ENCODE measurements at regions not wholly inside any gene's neighbourhood (a gene's known extent, or its start where the extent isn't known, plus 50 kb on each side); places are given as distances from the start of the nearest gene placed in this dataset.

DNA sequence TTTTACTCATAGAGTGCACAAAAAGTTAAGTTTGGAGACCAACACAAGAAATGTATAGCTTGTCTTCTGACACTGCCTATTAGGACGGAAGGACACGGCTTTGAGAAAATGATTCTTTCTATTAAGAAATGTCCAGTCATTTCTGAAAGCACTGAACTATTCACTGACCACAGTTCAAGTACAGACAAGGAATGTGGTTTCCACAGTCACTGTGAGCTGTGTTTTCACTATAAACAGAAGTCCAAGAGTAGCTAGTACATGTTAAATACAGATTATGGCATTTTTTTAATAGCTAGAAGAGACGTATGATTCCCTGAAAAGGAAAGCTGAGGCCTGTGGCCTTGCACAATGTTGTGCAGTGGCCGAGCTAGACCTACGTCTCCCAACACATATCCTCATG is 115.1 kb upstream of the GPM6A start:
- no peak for ATAC-seq
- TF ChIP-seq, protein P1, sequence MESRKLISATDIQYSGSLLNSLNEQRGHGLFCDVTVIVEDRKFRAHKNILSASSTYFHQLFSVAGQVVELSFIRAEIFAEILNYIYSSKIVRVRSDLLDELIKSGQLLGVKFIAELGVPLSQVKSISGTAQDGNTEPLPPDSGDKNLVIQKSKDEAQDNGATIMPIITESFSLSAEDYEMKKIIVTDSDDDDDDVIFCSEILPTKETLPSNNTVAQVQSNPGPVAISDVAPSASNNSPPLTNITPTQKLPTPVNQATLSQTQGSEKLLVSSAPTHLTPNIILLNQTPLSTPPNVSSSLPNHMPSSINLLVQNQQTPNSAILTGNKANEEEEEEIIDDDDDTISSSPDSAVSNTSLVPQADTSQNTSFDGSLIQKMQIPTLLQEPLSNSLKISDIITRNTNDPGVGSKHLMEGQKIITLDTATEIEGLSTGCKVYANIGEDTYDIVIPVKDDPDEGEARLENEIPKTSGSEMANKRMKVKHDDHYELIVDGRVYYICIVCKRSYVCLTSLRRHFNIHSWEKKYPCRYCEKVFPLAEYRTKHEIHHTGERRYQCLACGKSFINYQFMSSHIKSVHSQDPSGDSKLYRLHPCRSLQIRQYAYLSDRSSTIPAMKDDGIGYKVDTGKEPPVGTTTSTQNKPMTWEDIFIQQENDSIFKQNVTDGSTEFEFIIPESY (IDR thresholded peaks at IDR 0.05; ENCODE audit: extremely low read depth, insufficient replicate concordance, low read length), result no peak
- TF ChIP-seq, protein P2, sequence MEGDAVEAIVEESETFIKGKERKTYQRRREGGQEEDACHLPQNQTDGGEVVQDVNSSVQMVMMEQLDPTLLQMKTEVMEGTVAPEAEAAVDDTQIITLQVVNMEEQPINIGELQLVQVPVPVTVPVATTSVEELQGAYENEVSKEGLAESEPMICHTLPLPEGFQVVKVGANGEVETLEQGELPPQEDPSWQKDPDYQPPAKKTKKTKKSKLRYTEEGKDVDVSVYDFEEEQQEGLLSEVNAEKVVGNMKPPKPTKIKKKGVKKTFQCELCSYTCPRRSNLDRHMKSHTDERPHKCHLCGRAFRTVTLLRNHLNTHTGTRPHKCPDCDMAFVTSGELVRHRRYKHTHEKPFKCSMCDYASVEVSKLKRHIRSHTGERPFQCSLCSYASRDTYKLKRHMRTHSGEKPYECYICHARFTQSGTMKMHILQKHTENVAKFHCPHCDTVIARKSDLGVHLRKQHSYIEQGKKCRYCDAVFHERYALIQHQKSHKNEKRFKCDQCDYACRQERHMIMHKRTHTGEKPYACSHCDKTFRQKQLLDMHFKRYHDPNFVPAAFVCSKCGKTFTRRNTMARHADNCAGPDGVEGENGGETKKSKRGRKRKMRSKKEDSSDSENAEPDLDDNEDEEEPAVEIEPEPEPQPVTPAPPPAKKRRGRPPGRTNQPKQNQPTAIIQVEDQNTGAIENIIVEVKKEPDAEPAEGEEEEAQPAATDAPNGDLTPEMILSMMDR (IDR thresholded peaks at IDR 0.05 in 2 of 3, conservative IDR thresholded peaks at IDR 0.05 in 1 of 3; ENCODE audit: borderline replicate concordance in 1 of 3, insufficient read depth in 1 of 3, low read depth in 2 of 3, low read length in 2 of 3), result no peak
- TF ChIP-seq CEBPB (IDR thresholded peaks at IDR 0.05; ENCODE audit: low read depth), result no peak
- no peak for TF ChIP-seq ZFX (IDR thresholded peaks at IDR 0.05)
- TF ChIP-seq CBX3 (IDR thresholded peaks at IDR 0.05; ENCODE audit: low read depth), result no peak
- no peak for TF ChIP-seq EZH2 (IDR thresholded peaks at IDR 0.05)
- TF ChIP-seq FOSL1 (IDR thresholded peaks at IDR 0.05; ENCODE audit: low read depth), result no peak
- TF ChIP-seq, protein P3, sequence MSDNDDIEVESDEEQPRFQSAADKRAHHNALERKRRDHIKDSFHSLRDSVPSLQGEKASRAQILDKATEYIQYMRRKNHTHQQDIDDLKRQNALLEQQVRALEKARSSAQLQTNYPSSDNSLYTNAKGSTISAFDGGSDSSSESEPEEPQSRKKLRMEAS (IDR thresholded peaks at IDR 0.05), result no peak
- RAD21 ChIA-PET (ENCODE audit: low non-redundant PET in 1 of 2, low total read pairs in 2 of 2, uncharacterized antibody in 2 of 2, unreplicated experiment in 2 of 2), result no interaction called here

More for the DNA sequence above, 115.1 kb upstream of the GPM6A start:
- no peaks in the 10 kb centered on the region for H3K36me3 ChIP-seq (ENCODE audit: control insufficient read depth in 1 of 2, insufficient read depth in 2 of 2, low read length in 2 of 2)
- H3K79me2 ChIP-seq (ENCODE audit: insufficient read depth, low read length), result no peaks in the 10 kb centered on the region
- intact Hi-C loops (cut with micrococcal nuclease), result no loop called here
- no peaks in the 10 kb centered on the region for H4K20me1 ChIP-seq (ENCODE audit: insufficient read depth)
- no peak overlapping the region for H3K27ac ChIP-seq (ENCODE audit: low read depth, low read length)
- no peak overlapping the region for H3K4me2 ChIP-seq (ENCODE audit: low read length)
- peaks cover 3% of the 10 kb centered on the region; the same call in 1 of the 2 replicates for H3K9me2 ChIP-seq (ENCODE audit: insufficient read depth)
- H3K9me3 ChIP-seq (ENCODE audit: control insufficient read depth in 1 of 2, insufficient read depth in 1 of 2, low read depth in 1 of 2, low read length in 2 of 2), result no peaks in the 10 kb centered on the region
- H3K27me3 ChIP-seq (ENCODE audit: insufficient read depth, low read length), result no peaks in the 10 kb centered on the region
- H3K4me1 ChIP-seq (ENCODE audit: control insufficient read depth in 1 of 2, insufficient read depth in 2 of 2, low read length in 2 of 2), result peaks cover 8 to 15% of the 10 kb centered on the region in 2 experiments; a peak in 2 of 4 replicates
- H3K9ac ChIP-seq (ENCODE audit: low read length), result no peak overlapping the region
- POLR2A ChIA-PET, result no interaction called here
- H2AFZ ChIP-seq (ENCODE audit: low read depth, low read length, poor library complexity, severe bottlenecking), result no peak overlapping the region
- BruUV-seq (replicated peaks), result no TSS peak
- no peak overlapping the region for H3K4me3 ChIP-seq (replicated peaks in 1 of 2; ENCODE audit: low read depth in 1 of 2, low read length in 2 of 2)
- no peak for DNase-seq (ENCODE audit: low read depth, low spot score)
- CTCF ChIA-PET, result interaction anchor here (1.0 kb wide), 1 partner anchor 8 kb away, joined by 3 read pairs; no protein-coding TSS in a partner anchor
